Upper lobe of right lung (tissue), 1 donor: ENCODE measurements at regions not wholly inside any gene's neighbourhood (a gene's known extent, or its start where the extent isn't known, plus 50 kb on each side); places are given as distances from the start of the nearest gene placed in this dataset.

Source experiments
- ATAC-seq: fragments of 200-7000 bp; cut with Tn5 transposase; one replicate; pipeline ENCODE4 v1.9.1; 2020; ENCODE audit warnings: mild to moderate bottlenecking, moderate library complexity
- DNase-seq: peaks from one replicate; pipeline ENCODE4 v3.0.0-alpha.2; 2020
- H3K27ac ChIP-seq: fragments of 200-600 bp; one replicate; pipeline ENCODE4 v1.8.0; 2022
- H3K27me3 ChIP-seq: fragments of 200-600 bp; one replicate; pipeline ENCODE4 v1.8.0; 2022; ENCODE audit warnings: mild to moderate bottlenecking
- H3K36me3 ChIP-seq: fragments of 200-600 bp; one replicate; pipeline ENCODE4 v1.8.0; 2022
- H3K4me1 ChIP-seq: fragments of 200-600 bp; one replicate; pipeline ENCODE4 v1.8.0; 2022
- H3K4me3 ChIP-seq: fragments of 200-600 bp; one replicate; pipeline ENCODE4 v1.8.0; 2022; ENCODE audit warnings: mild to moderate bottlenecking
- H3K9me3 ChIP-seq: fragments of 200-600 bp; one replicate; pipeline ENCODE4 v1.8.0; 2022
- CTCF ChIP-seq: fragments of 200-600 bp; IDR thresholded peaks from one replicate; pipeline ENCODE4 v1.8.0; 2022; ENCODE audit warnings: antibody characterized with exemption
- intact Hi-C: fragments of 100-400 bp; cut with DNase I; formaldehyde crosslinking; loops from one replicate; pipeline ENCODE4 v1.11.0; 2022
- donor health status: DM: no; HTN: yes; CAD: no; lungs with severe emphysema.

DNA sequence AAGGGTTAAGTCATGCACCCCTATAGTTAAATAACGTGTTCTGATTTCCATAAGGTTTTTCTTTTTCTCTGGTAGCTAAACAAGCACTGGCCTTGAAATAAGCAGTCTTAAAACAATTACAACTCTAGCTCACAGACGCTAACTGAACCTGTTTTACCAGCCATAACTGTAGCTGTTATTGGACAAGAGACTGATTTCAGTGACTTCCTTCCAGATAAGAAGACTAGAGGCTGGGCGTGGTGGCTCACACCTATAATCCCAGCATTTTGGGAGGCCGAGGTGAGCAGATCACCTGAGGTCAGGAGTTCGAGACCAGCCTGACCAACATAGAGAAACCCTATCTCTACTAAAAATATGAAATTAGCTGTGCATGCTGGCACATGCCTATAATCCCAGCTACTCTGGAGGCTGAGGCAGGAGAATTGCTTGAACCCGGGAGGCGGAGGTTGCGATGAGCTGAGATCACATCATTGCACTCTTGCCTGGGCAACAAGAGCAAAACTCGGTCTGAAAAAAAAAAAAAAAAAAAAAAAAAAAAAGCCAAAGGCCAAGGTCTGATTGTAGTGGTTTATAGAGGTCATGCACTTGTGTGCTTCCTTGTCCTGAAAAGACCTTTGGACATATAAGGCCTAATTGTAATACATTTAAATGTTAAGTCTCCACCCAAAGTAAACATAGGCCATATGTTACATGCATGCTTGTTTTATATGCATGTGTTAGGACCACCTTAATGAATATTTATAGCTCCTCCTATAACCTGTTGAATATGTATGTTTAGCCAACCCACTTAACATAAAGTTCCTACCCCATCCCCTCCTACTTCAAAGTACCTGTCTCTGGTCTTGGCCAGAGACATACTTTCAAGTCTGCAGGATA lies 319.5 kb upstream of the CA10 start:
- ATAC-seq (no peak), DNase-seq (no peak)
- Histone ChIP-seq H3K4me1 (no peaks in the 10 kb centered on the region), H3K36me3 (no peaks in the 10 kb centered on the region), H3K27me3 (no peaks in the 10 kb centered on the region), H3K4me3 (no peak overlapping the region), H3K9me3 (no peaks in the 10 kb centered on the region), H3K27ac (no peak overlapping the region)
- intact Hi-C loops = no loop called here
- no peak for TF ChIP-seq CTCF

GRCh38 chr17:52476638-52477313 lies 318.3 kb upstream of the CA10 start:
- ATAC-seq (no peak), DNase-seq (no peak)
- Histone ChIP-seq H3K27me3 (no peaks in the 10 kb centered on the region), H3K27ac (no peak overlapping the region), H3K36me3 (no peaks in the 10 kb centered on the region), H3K4me3 (no peak overlapping the region), H3K4me1 (no peaks in the 10 kb centered on the region), H3K9me3 (no peaks in the 10 kb centered on the region)
- no peak for TF ChIP-seq CTCF
- intact Hi-C loops = no loop called here

DNA sequence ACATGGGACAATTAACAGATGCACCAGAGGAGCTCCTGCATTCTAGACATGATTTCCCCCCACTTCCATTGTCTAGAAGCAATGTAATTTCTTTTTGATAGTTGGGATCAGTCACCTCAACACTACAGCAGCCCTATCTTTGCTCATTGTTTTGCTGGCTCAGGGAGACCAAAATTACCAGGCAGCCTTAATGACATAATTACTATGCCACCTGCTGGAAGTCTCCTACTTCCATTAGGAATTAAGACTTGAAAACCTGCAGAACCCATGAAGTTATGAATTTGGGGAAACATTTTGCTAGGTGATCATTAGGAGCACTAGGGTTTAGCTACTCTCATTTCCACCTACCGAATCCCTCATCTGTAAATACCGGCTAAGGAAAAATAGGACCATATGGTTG lies 312.0 kb upstream of the CA10 start:
- H3K27me3 ChIP-seq = no peaks in the 10 kb centered on the region
- H3K4me3 ChIP-seq = no peak overlapping the region
- no peaks in the 10 kb centered on the region for H3K9me3 ChIP-seq
- H3K36me3 ChIP-seq = no peaks in the 10 kb centered on the region
- no peaks in the 10 kb centered on the region for H3K4me1 ChIP-seq
- DNase-seq (no peak), ATAC-seq (no peak)
- H3K27ac ChIP-seq = no peak overlapping the region
- TF ChIP-seq CTCF = no peak
- intact Hi-C loops = no loop called here

- ATAC-seq (no peak), DNase-seq (no peak)
- Histone ChIP-seq H3K27ac (no peak overlapping the region), H3K27me3 (no peaks in the 10 kb centered on the region), H3K4me3 (no peak overlapping the region), H3K9me3 (no peaks in the 10 kb centered on the region), H3K36me3 (no peaks in the 10 kb centered on the region), H3K4me1 (no peaks in the 10 kb centered on the region)
- no peak for TF ChIP-seq CTCF
- intact Hi-C loops = no loop called here
Measured at GRCh38 chr17:52465407-52465806, 306.9 kb upstream of the CA10 start.

- ATAC-seq = no peak
Measured at GRCh38 chr17:52451294-52451861, 292.9 kb upstream of the CA10 start.

More at GRCh38 chr17:52451294-52451861, 292.9 kb upstream of the CA10 start:
- DNase-seq = no peak
- Histone ChIP-seq H3K27me3 (no peaks in the 10 kb centered on the region), H3K4me1 (no peaks in the 10 kb centered on the region), H3K4me3 (no peak overlapping the region), H3K36me3 (no peaks in the 10 kb centered on the region), H3K27ac (no peak overlapping the region), H3K9me3 (no peaks in the 10 kb centered on the region)
- TF ChIP-seq CTCF = no peak
- intact Hi-C loops = no loop called here
